Neural progenitor cell (in vitro differentiated cells): ENCODE measurements at regions not wholly inside any gene's neighbourhood (a gene's known extent, or its start where the extent isn't known, plus 50 kb on each side); places are given as distances from the start of the nearest gene placed in this dataset.

Source experiments
- CTCF ChIP-seq: fragments of 200-600 bp; sonication (generic); IDR thresholded peaks from 2 replicates; pipeline ENCODE4 v1.5.1; 2017; ENCODE audit warnings: antibody characterized with exemption, mild to moderate bottlenecking
- EZH2 ChIP-seq: fragments of 200-600 bp; sonication (generic); IDR thresholded peaks from 2 replicates; pipeline ENCODE4 v1.6.1; 2017; ENCODE audit warnings: antibody characterized with exemption, mild to moderate bottlenecking, moderate library complexity
- EZH2phosphoT487 ChIP-seq: fragments of 200-600 bp; sonication (generic); IDR thresholded peaks from 2 replicates; pipeline ENCODE4 v1.6.1; 2017; ENCODE audit warnings: antibody characterized with exemption

DNA sequence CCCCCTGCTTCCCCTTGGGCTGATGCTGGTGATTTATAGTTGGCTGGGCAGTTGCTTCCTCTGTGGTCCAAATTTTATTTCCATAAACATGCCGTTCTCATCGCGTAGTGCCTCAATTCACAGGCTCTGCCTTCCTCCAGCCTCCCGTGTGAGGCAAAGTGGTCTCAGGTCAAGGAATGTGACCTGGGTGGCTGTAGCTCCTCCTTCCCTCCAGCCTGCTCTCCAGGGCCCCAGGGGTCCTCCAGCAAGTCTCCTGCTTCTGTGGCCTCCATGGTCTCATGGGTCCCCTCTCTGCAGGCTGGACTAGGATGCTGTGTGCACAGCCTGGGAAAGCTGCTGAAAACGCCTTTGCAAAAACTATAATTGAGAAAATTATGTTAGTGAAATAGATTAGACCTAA, 694.1 kb downstream of the BRD1 start:
- TF ChIP-seq CTCF (no peak), EZH2 (no peak), EZH2phosphoT487 (no peak)
